ENCODE measurements at regions not wholly inside any gene's neighbourhood (a gene's known extent, or its start where the extent isn't known, plus 50 kb on each side); places are given as distances from the start of the nearest gene placed in this dataset.
"Not testable (repeated sequence)": the region's sequence is repeated elsewhere in the genome, so short reads cannot be mapped to it uniquely, and the experiment has no call there.

- Histone ChIP-seq H3K9me3 (no peaks in the 10 kb centered on the region), H3K4me1 (no peaks in the 10 kb centered on the region), H3K36me3 (no peaks in the 10 kb centered on the region), H3K27me3 (0 out of 2 replicates have a peak, but pooled peaks cover 2% of the 10 kb centered on the region), H3K4me3 (ENCODE audit: low read depth, low read length) (no peak overlapping the region)
- TF ChIP-seq CTCF (IDR thresholded peaks at IDR 0.05; ENCODE audit: low read depth, low read length): no peak
- DNase-seq: no peak
Measured at GRCh38 chr6:121594053-121594452, 158.6 kb downstream of the GJA1 start.

DNA sequence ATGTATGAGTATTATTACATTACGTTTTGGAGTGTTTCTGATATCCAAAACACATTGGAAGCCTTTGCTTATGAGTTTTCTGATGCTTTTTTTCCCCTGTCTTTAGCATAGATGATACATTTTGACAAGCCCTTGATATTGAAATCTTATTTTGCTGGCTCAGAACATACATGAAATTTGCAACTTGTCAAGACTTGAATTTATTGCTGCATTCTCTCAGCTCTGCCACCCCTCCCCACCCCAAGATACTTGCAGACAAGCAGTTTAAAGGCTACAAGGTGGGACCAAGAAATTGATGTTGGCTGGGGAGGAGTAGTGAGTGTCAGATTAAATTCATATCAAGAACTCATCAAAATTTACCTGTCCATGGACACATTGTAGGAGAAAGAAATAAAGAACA is 160.2 kb downstream of the GJA1 start:
- Histone ChIP-seq H3K4me3 (ENCODE audit: low read depth, low read length) (no peak overlapping the region), H3K36me3 (no peaks in the 10 kb centered on the region), H3K4me1 (no peaks in the 10 kb centered on the region), H3K9me3 (no peaks in the 10 kb centered on the region), H3K27me3 (0 out of 2 replicates have a peak, but pooled peaks cover 2% of the 10 kb centered on the region)
- TF ChIP-seq CTCF (IDR thresholded peaks at IDR 0.05; ENCODE audit: low read depth, low read length): no peak
- DNase-seq: no peak

DNA sequence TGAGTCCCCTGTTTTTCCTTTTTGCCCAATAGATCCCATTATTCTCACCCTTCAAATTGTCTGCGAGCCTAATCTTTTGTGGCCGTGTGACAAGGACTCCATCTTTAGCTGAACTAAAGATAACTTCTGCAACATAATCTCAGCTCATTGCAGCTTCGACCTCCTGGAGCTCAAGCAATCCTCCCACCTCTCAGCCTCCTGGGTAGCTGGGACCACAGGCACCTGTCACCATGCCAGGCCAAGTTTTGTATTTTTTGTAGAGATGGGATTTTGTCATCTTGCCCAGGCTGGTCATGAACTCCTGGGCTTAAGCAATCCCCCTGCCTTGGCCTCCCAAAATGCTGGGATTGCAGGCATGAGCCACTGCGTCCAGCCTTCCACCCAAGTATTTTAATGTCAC is 161.0 kb downstream of the GJA1 start:
- Histone ChIP-seq H3K27me3 (no peaks in the 10 kb centered on the region), H3K4me3 (ENCODE audit: low read depth, low read length) (no peak overlapping the region), H3K9me3 (no peaks in the 10 kb centered on the region), H3K36me3 (no peaks in the 10 kb centered on the region), H3K4me1 (no peaks in the 10 kb centered on the region; the same call in 1 of the 2 replicates)
- no peak for DNase-seq
- no peak for TF ChIP-seq CTCF (IDR thresholded peaks at IDR 0.05; ENCODE audit: low read depth, low read length)

DNA sequence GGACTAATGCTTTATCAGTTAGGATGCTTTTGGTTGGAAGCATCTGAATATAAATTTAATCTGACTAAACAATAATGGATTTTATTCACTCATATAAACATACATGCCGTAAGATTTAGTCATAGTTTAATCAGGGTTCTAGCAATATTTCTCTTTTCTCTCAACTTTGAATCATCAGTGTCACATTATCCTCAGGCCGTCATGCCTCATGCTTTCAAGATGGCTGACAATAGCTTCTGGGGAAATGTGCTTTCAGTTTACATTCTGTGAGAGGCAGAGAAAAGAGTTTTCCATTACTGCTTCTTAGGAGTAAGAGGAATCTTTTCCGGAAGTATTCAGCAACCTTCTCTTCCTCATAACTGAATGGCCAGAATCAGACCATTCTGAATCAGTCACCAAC is 162.2 kb downstream of the GJA1 start:
- Histone ChIP-seq H3K4me1 (no peaks in the 10 kb centered on the region; the same call in 1 of the 2 replicates), H3K9me3 (no peaks in the 10 kb centered on the region), H3K4me3 (ENCODE audit: low read depth, low read length) (no peak overlapping the region), H3K27me3 (no peaks in the 10 kb centered on the region), H3K36me3 (no peaks in the 10 kb centered on the region)
- no peak for TF ChIP-seq CTCF (IDR thresholded peaks at IDR 0.05; ENCODE audit: low read depth, low read length)
- DNase-seq: no peak

GRCh38 chr6:121599331-121599730 is 163.9 kb downstream of the GJA1 start:
- H3K4me3 ChIP-seq (ENCODE audit: low read depth, low read length); H3K36me3 ChIP-seq; H3K4me1 ChIP-seq; H3K9me3 ChIP-seq; DNase-seq; H3K27me3 ChIP-seq: not testable (repeated sequence)

GRCh38 chr6:121600389-121601168 is 165.1 kb downstream of the GJA1 start:
- Histone ChIP-seq H3K27me3 (no peaks in the 10 kb centered on the region), H3K9me3 (no peaks in the 10 kb centered on the region), H3K4me3 (ENCODE audit: low read depth, low read length) (no peak overlapping the region), H3K36me3 (no peaks in the 10 kb centered on the region), H3K4me1 (no peaks in the 10 kb centered on the region; the same call in 1 of the 2 replicates)
- no peak for TF ChIP-seq CTCF (IDR thresholded peaks at IDR 0.05; ENCODE audit: low read depth, low read length)
- DNase-seq: no peak

Measured in BE2C (cell line).